Endothelial cell of umbilical vein (primary cell): ENCODE measurements at regions not wholly inside any gene's neighbourhood (a gene's known extent, or its start where the extent isn't known, plus 50 kb on each side); places are given as distances from the start of the nearest gene placed in this dataset.

Experiments used
- BruUV-seq: library from RNA; stranded (reverse); fragments of 400-500 nt; replicated peaks from 2 replicates; lab custom pipeline; 2021; lab: Mats Ljungman, UMichigan
- CTCF ChIA-PET: fragments of 300-600, 350-600 bp; sonication (Branson Sonifier 250); formaldehyde crosslinking; loops from one replicate; lab custom pipeline; 2021; ENCODE audit warnings: antibody characterized with exemption, inconsistent platforms; lab: Charles Lee
- POLR2A ChIA-PET: fragments of 300-600, 350-600 bp; sonication (Branson Sonifier 250); formaldehyde crosslinking; loops from one replicate; lab custom pipeline; 2021; ENCODE audit warnings: antibody characterized with exemption, inconsistent platforms; lab: Charles Lee
- DNase-seq: peaks from one replicate; pipeline ENCODE4 v3.0.0-alpha.2; 2011; ENCODE audit warnings: low read depth, low spot score
- FAIRE-seq: peaks from 2 replicates; lab custom pipeline; 2011; peaks lifted over from hg19 to GRCh38; lab: Jason Lieb, UNC
- H2AFZ ChIP-seq: 2 replicates; pipeline ENCODE4 v1.6.0; 2012; ENCODE audit warnings: low read depth, low read length, control low read depth, inconsistent platforms
- H3K27ac ChIP-seq: 2 replicates; pipeline ENCODE4 v1.5.1; 2011; ENCODE audit warnings: low read depth, mild to moderate bottlenecking, control low read depth, low read length, moderate library complexity; ENCODE audit not compliant: insufficient read depth
- H3K27me3 ChIP-seq, 2 experiments: 2 replicates each; pipeline versions ENCODE4 v1.6.0 to v1.6.1; 2011; ENCODE audit warnings: low read length in 2 of 2, mixed read lengths in 1 of 2; ENCODE audit not compliant: control insufficient read depth in 2 of 2, insufficient read depth in 2 of 2
- H3K36me3 ChIP-seq, 2 experiments: 2 replicates in 1 of 2; 3 replicates in 1 of 2; pipeline ENCODE4 v1.5.1; 2011; ENCODE audit warnings: low read length in 2 of 2, mild to moderate bottlenecking in 1 of 2, moderate library complexity in 1 of 2; ENCODE audit not compliant: control insufficient read depth in 2 of 2, insufficient read depth in 2 of 2; ENCODE audit errors: extremely low read depth in 1 of 2
- H3K4me1 ChIP-seq: 3 replicates; pipeline ENCODE4 v1.5.1; 2011; ENCODE audit warnings: mild to moderate bottlenecking, low read length; ENCODE audit not compliant: control insufficient read depth, insufficient read depth; ENCODE audit errors: extremely low read depth
- H3K4me2 ChIP-seq: 2 replicates; pipeline ENCODE4 v1.6.1; 2011; ENCODE audit warnings: low read length, control low read depth, mixed read lengths; ENCODE audit not compliant: insufficient read depth
- H3K4me3 ChIP-seq, 3 experiments: fragments of 200-600 bp in 1 of 3; sonication (generic), shearing (Covaris generic) in 1 of 3; replicated peaks in 1 of 3; 2 replicates each; pipeline ENCODE4 v1.5.1; 2011 to 2016; ENCODE audit warnings: control low read depth in 3 of 3, low read length in 3 of 3, mild to moderate bottlenecking in 2 of 3, inconsistent platforms in 1 of 3, low read depth in 1 of 3, moderate library complexity in 1 of 3; ENCODE audit not compliant: insufficient read depth in 1 of 3
- H3K79me2 ChIP-seq: 2 replicates; pipeline ENCODE4 v1.6.0; 2012; ENCODE audit warnings: low read length, inconsistent platforms; ENCODE audit not compliant: control insufficient read depth, insufficient read depth
- H3K9ac ChIP-seq: replicated peaks from 2 replicates; pipeline ENCODE3; 2011; ENCODE audit warnings: low read length, control low read depth; ENCODE audit not compliant: insufficient read depth; ENCODE audit errors: extremely low read depth
- H3K9me1 ChIP-seq: replicated peaks from 3 replicates; pipeline ENCODE4 v1.6.0; 2011; ENCODE audit warnings: mild to moderate bottlenecking, low read length; ENCODE audit not compliant: control insufficient read depth, insufficient read depth; ENCODE audit errors: extremely low read depth
- H3K9me3 ChIP-seq: replicated peaks from 2 replicates; pipeline ENCODE4 v1.5.1; 2012; ENCODE audit warnings: low read length, inconsistent platforms; ENCODE audit not compliant: control insufficient read depth, insufficient read depth
- H4K20me1 ChIP-seq: replicated peaks from 2 replicates; pipeline ENCODE3; 2011; ENCODE audit warnings: mild to moderate bottlenecking, low read length; ENCODE audit not compliant: control insufficient read depth, insufficient read depth; ENCODE audit errors: extremely low read depth
- CTCF ChIP-seq, 2 donors: IDR thresholded peaks; 1 replicate in 1 of 2; 2 replicates in 1 of 2; pipeline ENCODE4 v1.5.1; 2011; ENCODE audit warnings: low read length in 2 of 2, mild to moderate bottlenecking in 2 of 2, moderate library complexity in 2 of 2, control low read depth in 1 of 2, inconsistent platforms in 1 of 2, low read depth in 1 of 2; ENCODE audit not compliant: insufficient read depth in 1 of 2; ENCODE audit errors: extremely low read depth in 1 of 2
- EZH2 ChIP-seq: IDR thresholded peaks from 2 replicates; pipeline ENCODE4 v1.6.1; 2012; ENCODE audit warnings: borderline replicate concordance, low read depth, mild to moderate bottlenecking, moderate library complexity, low read length, inconsistent platforms; ENCODE audit not compliant: severe bottlenecking
- MYC ChIP-seq: IDR thresholded peaks from one replicate; pipeline ENCODE4 v1.6.1; 2011; ENCODE audit warnings: mild to moderate bottlenecking, low read depth, low read length
- dilution Hi-C: fragments of 300-500 bp; cut with MboI; formaldehyde crosslinking; loops from one replicate; pipeline ENCODE4 v1.15.0; 2019; ENCODE audit warnings: low sequenced_read_pairs; ENCODE audit not compliant: extremely low pct_ligation_motif_present
- intact Hi-C: fragments of 100-400 bp; cut with micrococcal nuclease; formaldehyde crosslinking; loops from one replicate; pipeline ENCODE4 v1.10.0; 2022
- TF ChIP-seq, protein P1 (sequence below): IDR thresholded peaks from 2 replicates; pipeline ENCODE4 v1.6.1; 2011; ENCODE audit not compliant: insufficient read depth, insufficient read length

GRCh38 chr10:54947605-54948004, 146.6 kb upstream of the PCDH15 start:
- Histone ChIP-seq H3K9me1 (no peaks in the 10 kb centered on the region), H3K79me2 (no peaks in the 10 kb centered on the region), H3K4me1 (no peaks in the 10 kb centered on the region), H3K9ac (no peak overlapping the region), H3K4me3 (no peak overlapping the region), H3K36me3 (no peaks in the 10 kb centered on the region), H3K9me3 (no peaks in the 10 kb centered on the region), H3K27ac (no peak overlapping the region), H3K27me3 (no peaks in the 10 kb centered on the region), H3K4me2 (no peak overlapping the region), H2AFZ (no peak overlapping the region), H4K20me1 (no peaks in the 10 kb centered on the region)
- dilution Hi-C loops (no loop called here), intact Hi-C loops (no loop called here)
- ChIA-PET POLR2A (no interaction called here), CTCF (interaction anchor here (1.2 kb wide), 1 partner anchor 15 kb away, joined by 3 read pairs; no protein-coding TSS in a partner anchor)
- DNase-seq (no peak), FAIRE-seq (no peak)
- BruUV-seq: no TSS peak
- TF ChIP-seq MYC (no peak), EZH2 (no peak)

GRCh38 chr10:54940418-54940817, 139.4 kb upstream of the PCDH15 start:
- CTCF ChIA-PET: interaction anchor here (1.0 kb wide), 1 partner anchor 808 kb away, joined by 6 read pairs; no protein-coding TSS in a partner anchor
- no peaks in the 10 kb centered on the region for H3K9me1 ChIP-seq
- no peak overlapping the region for H3K9ac ChIP-seq
- DNase-seq (peak; percentile 26), FAIRE-seq (no peak)
- no peaks in the 10 kb centered on the region for H3K4me1 ChIP-seq
- H3K4me3 ChIP-seq: no peak overlapping the region
- no peaks in the 10 kb centered on the region for H3K36me3 ChIP-seq
- no peaks in the 10 kb centered on the region for H3K79me2 ChIP-seq
- intact Hi-C loops: no loop called here
- H3K27ac ChIP-seq: no peak overlapping the region
- no TSS peak for BruUV-seq
- no peaks in the 10 kb centered on the region for H3K27me3 ChIP-seq
- H3K9me3 ChIP-seq: no peaks in the 10 kb centered on the region
- no peaks in the 10 kb centered on the region for H4K20me1 ChIP-seq
- dilution Hi-C loops: no loop called here
- H2AFZ ChIP-seq: no peak overlapping the region
- peak in 1 of 2 donors; percentile 8 for TF ChIP-seq CTCF (IDR thresholded peaks at IDR 0.05; ENCODE audit: extremely low read depth in 1 of 2, insufficient read depth in 1 of 2, low read depth in 1 of 2, low read length in 2 of 2)
- TF ChIP-seq, protein P1, sequence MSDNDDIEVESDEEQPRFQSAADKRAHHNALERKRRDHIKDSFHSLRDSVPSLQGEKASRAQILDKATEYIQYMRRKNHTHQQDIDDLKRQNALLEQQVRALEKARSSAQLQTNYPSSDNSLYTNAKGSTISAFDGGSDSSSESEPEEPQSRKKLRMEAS: no peak
- POLR2A ChIA-PET: no interaction called here
- no peak overlapping the region for H3K4me2 ChIP-seq
